ENCODE measurements at regions not wholly inside any gene's neighbourhood (a gene's known extent, or its start where the extent isn't known, plus 50 kb on each side); places are given as distances from the start of the nearest gene placed in this dataset.

- H3K4me3 ChIP-seq = no peak overlapping the region
- intact Hi-C loops (cut with DNase I) = no loop called here
- no peaks in the 10 kb centered on the region for H3K36me3 ChIP-seq
- H3K4me1 ChIP-seq = peaks cover 5 to 14% (median 7%) of the 10 kb centered on the region in 3 donors
- DNase-seq = no peak
- peaks cover 0 to 22% (median 0%) of the 10 kb centered on the region in 4 donors for H3K27me3 ChIP-seq
- WGBS, 2 donors = 11 to 25% methylated on average over 2 of the region's 2 CpGs
- TF ChIP-seq, protein P1, sequence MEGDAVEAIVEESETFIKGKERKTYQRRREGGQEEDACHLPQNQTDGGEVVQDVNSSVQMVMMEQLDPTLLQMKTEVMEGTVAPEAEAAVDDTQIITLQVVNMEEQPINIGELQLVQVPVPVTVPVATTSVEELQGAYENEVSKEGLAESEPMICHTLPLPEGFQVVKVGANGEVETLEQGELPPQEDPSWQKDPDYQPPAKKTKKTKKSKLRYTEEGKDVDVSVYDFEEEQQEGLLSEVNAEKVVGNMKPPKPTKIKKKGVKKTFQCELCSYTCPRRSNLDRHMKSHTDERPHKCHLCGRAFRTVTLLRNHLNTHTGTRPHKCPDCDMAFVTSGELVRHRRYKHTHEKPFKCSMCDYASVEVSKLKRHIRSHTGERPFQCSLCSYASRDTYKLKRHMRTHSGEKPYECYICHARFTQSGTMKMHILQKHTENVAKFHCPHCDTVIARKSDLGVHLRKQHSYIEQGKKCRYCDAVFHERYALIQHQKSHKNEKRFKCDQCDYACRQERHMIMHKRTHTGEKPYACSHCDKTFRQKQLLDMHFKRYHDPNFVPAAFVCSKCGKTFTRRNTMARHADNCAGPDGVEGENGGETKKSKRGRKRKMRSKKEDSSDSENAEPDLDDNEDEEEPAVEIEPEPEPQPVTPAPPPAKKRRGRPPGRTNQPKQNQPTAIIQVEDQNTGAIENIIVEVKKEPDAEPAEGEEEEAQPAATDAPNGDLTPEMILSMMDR (IDR thresholded peaks at IDR 0.05) = no peak
- TF ChIP-seq POLR2A (IDR thresholded peaks at IDR 0.05) = no peak
- no peak overlapping the region for H3K27ac ChIP-seq
- peaks cover 0 to under 1% (median 0%) of the 10 kb centered on the region in 3 donors for H3K9me3 ChIP-seq
Measured at GRCh38 chr3:118001380-118001779, 1033.3 kb downstream of the IGSF11 start.

- intact Hi-C loops (cut with DNase I) = no loop called here
- 38 to 49% methylated on average over 3 of the region's 3 CpGs for WGBS, 2 donors
- DNase-seq = no peak
- H3K27ac ChIP-seq = no peak overlapping the region
- no peaks in the 10 kb centered on the region for H3K4me1 ChIP-seq
- H3K36me3 ChIP-seq = no peaks in the 10 kb centered on the region
- H3K4me3 ChIP-seq = no peak overlapping the region
- no peaks in the 10 kb centered on the region for H3K9me3 ChIP-seq
- no peak for TF ChIP-seq POLR2A (IDR thresholded peaks at IDR 0.05)
- TF ChIP-seq, protein P1 (IDR thresholded peaks at IDR 0.05) = no peak
- H3K27me3 ChIP-seq = no peaks in the 10 kb centered on the region
Measured at GRCh38 chr3:118011910-118012309, 1022.7 kb downstream of the IGSF11 start.

DNA sequence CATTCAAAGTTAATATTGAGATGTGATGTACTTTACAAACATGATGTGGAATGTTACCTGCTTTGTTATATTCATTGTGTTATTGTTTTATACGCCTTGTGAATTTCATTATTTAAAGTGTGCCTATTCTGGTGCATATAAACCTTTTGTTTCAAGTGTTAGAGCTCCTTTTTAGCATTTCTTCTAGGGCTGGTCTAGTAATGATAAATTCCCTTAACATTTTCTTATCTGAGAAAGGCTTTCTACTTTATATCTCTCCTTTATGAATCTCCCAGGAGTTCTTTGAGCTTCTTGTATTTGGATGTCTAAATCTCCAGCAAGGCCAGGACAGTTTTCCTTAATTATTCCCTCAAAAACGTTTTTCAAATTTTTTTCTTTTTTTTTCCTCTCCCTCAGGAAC, 1005.6 kb downstream of the IGSF11 start:
- TF ChIP-seq POLR2A (IDR thresholded peaks at IDR 0.05) = no peak
- TF ChIP-seq, protein P1 (IDR thresholded peaks at IDR 0.05) = no peak
- no peak overlapping the region for H3K4me3 ChIP-seq
- DNase-seq = no peak

GRCh38 chr3:118036215-118036614, 998.4 kb downstream of the IGSF11 start:
- Histone ChIP-seq H3K27me3 (no peaks in the 10 kb centered on the region), H3K4me3 (no peak overlapping the region), H3K36me3 (no peaks in the 10 kb centered on the region), H3K9me3 (peaks cover 0 to 15% (median 4%) of the 10 kb centered on the region in 3 donors), H3K4me1 (no peaks in the 10 kb centered on the region), H3K27ac (no peak overlapping the region)
- no peak for TF ChIP-seq POLR2A (IDR thresholded peaks at IDR 0.05)
- TF ChIP-seq, protein P1 (IDR thresholded peaks at IDR 0.05) = no peak
- WGBS, 2 donors = 18 to 22% methylated on average over 1 of the region's 1 CpG
- no peak for DNase-seq
- intact Hi-C loops (cut with DNase I) = no loop called here

More for the DNA sequence above, 1005.6 kb downstream of the IGSF11 start:
- Histone ChIP-seq H3K9me3 (peaks cover 0 to 4% (median 3%) of the 10 kb centered on the region in 3 donors), H3K4me1 (no peaks in the 10 kb centered on the region), H3K36me3 (no peaks in the 10 kb centered on the region), H3K27ac (no peak overlapping the region), H3K27me3 (no peaks in the 10 kb centered on the region)
- intact Hi-C loops (cut with DNase I) = no loop called here
- 39 to 44% methylated on average over 2 of the region's 2 CpGs for WGBS, 2 donors

DNA sequence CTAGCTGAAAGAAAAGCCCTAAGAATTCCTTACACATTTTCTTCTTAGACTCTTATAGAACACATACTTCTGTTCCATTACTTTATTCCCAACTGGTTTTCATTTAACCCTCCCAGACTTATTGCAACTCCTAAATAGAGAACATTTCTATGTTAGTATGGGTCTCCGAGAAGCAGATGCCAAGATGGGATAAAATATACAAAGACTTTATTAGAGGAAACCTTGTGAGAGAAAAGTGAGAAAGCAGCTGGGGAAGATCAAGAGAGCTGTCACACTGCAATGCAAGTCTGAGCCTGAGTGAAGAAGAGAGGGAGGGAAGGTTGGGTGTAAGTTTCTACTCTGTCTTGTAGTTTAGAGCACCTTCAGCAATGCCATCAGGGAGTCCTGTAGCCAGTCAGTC, 979.3 kb downstream of the IGSF11 start:
- Histone ChIP-seq H3K27ac (no peak overlapping the region), H3K36me3 (no peaks in the 10 kb centered on the region), H3K9me3 (no peaks in the 10 kb centered on the region), H3K4me1 (no peaks in the 10 kb centered on the region), H3K4me3 (no peak overlapping the region), H3K27me3 (no peaks in the 10 kb centered on the region)
- no peak for TF ChIP-seq POLR2A (IDR thresholded peaks at IDR 0.05)
- TF ChIP-seq, protein P1 (IDR thresholded peaks at IDR 0.05) = no peak
- DNase-seq = no peak
- intact Hi-C loops (cut with DNase I) = no loop called here
- 0 to 22% methylated on average over 1 of the region's 1 CpG for WGBS, 2 donors
